AG04449 (cell line): ENCODE measurements at regions not wholly inside any gene's neighbourhood (a gene's known extent, or its start where the extent isn't known, plus 50 kb on each side); places are given as distances from the start of the nearest gene placed in this dataset.
"Not testable (repeated sequence)": the region's sequence is repeated elsewhere in the genome, so short reads cannot be mapped to it uniquely, and the experiment has no call there.

ENCODE experiments used
- CTCF ChIA-PET: fragments of 350-600 bp; formaldehyde crosslinking; extraction: SDS; loops from one replicate; lab custom pipeline; 2021; ENCODE audit warnings: antibody characterized with exemption; lab: Yijun Ruan, JAX
- POLR2A ChIA-PET: fragments of 400-600, 350-600 bp; formaldehyde crosslinking; extraction: SDS; loops from one replicate; lab custom pipeline; 2020; ENCODE audit warnings: antibody characterized with exemption, inconsistent platforms; lab: Yijun Ruan, JAX
- DNase-seq: peaks from one replicate; pipeline ENCODE4 v3.0.0-alpha.2; 2010; ENCODE audit warnings: low read depth, low spot score
- H3K4me3 ChIP-seq: 2 replicates; pipeline ENCODE4 v1.5.1; 2011; ENCODE audit warnings: low read depth, mild to moderate bottlenecking, control low read depth, low read length
- TF ChIP-seq, protein P1 (sequence below): IDR thresholded peaks from one replicate; pipeline ENCODE4 v1.5.1; 2011; ENCODE audit warnings: mild to moderate bottlenecking, moderate library complexity, low read length, control low read depth, inconsistent platforms; ENCODE audit not compliant: insufficient read depth; ENCODE audit errors: missing control alignments

DNA sequence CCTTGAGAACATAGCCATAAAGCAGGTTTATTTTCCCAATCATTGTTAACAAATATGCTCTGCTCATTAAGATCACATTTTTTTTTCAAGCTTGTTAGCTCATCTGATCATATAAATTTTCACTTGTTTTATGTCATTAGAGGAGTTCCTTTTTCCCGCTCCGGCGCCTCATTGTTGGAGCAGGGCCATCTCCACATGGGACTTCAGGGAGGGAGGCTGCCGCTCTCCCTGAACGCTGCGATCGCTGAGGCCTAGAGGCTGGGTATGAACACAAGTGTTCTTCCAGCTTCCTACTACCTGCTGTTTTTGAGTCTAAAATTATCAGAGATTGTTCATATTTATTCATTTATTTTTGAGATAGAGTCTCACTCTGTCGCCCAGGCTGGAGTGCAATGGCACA, 246.9 kb downstream of the MPDZ start:
- TF ChIP-seq, protein P1, sequence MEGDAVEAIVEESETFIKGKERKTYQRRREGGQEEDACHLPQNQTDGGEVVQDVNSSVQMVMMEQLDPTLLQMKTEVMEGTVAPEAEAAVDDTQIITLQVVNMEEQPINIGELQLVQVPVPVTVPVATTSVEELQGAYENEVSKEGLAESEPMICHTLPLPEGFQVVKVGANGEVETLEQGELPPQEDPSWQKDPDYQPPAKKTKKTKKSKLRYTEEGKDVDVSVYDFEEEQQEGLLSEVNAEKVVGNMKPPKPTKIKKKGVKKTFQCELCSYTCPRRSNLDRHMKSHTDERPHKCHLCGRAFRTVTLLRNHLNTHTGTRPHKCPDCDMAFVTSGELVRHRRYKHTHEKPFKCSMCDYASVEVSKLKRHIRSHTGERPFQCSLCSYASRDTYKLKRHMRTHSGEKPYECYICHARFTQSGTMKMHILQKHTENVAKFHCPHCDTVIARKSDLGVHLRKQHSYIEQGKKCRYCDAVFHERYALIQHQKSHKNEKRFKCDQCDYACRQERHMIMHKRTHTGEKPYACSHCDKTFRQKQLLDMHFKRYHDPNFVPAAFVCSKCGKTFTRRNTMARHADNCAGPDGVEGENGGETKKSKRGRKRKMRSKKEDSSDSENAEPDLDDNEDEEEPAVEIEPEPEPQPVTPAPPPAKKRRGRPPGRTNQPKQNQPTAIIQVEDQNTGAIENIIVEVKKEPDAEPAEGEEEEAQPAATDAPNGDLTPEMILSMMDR: no peak
- POLR2A ChIA-PET: no interaction called here
- no peak for DNase-seq
- CTCF ChIA-PET: interaction anchor here (1.2 to 6.4 kb wide), 9 partner anchors 11 to 1629 kb away, joined by 3 to 73 read pairs (median 4); no protein-coding TSS in a partner anchor
- H3K4me3 ChIP-seq: no peak overlapping the region

GRCh38 chr9:13033959-13034693, 245.4 kb downstream of the MPDZ start:
- H3K4me3 ChIP-seq: peak overlapping the region; percentile 39; the same call in 1 of the 2 replicates

DNA sequence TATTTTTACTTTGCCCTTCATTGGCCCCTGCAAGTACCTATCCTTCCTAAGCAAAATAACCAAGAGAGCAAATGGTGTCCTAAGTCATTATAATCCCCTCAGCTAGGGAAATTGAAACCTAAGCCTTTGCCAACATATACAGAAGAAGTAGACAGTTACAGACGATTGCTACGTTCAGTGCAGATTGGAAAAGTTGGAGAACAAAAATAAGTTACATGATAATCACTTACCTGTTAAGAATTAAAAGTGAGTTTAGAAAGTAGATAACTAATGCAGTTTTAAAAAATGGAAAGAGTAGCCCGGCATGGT, 244.8 kb downstream of the MPDZ start:
- CTCF ChIA-PET: interaction anchor here (0.6 to 6.4 kb wide), 22 partner anchors 8 to 1401 kb away, joined by 3 to 73 read pairs (median 4); no protein-coding TSS in a partner anchor
- DNase-seq: no peak
- POLR2A ChIA-PET: no interaction called here

More at GRCh38 chr9:13033959-13034693, 245.4 kb downstream of the MPDZ start:
- DNase-seq: no peak
- TF ChIP-seq, protein P1: peak; percentile 86
- POLR2A ChIA-PET: no interaction called here
- CTCF ChIA-PET: interaction anchor here (0.6 to 6.4 kb wide), 29 partner anchors 8 to 1402 kb away, joined by 3 to 73 read pairs (median 4); no protein-coding TSS in a partner anchor

DNA sequence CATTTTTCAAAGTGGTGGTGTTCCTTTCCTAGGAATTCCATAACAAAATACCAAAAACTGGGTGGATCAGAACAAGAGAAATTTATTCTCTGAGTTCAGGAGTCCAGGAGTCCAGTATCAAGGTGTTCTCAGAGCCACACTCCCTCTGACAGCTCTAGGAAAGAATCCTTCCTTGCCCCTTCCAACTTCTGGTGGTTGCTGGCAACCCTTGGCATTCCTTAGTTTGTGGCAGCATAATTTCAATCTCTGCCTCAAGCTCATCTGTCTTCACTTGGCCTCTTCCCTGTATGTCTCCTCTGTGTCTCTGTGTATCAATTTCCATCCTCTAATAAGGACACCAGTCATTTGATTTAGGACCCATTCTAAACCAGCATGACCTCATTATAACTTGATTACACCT, 243.7 kb downstream of the MPDZ start:
- TF ChIP-seq, protein P1: no peak
- CTCF ChIA-PET: interaction anchor here (1.4 to 6.4 kb wide), 2 partner anchors 15 to 54 kb away, joined by 5 to 73 read pairs; no protein-coding TSS in a partner anchor
- no peak for DNase-seq
- no peak overlapping the region for H3K4me3 ChIP-seq
- POLR2A ChIA-PET: no interaction called here

More for the DNA sequence above, 244.8 kb downstream of the MPDZ start:
- H3K4me3 ChIP-seq: no peak overlapping the region
- TF ChIP-seq, protein P1: no peak

DNA sequence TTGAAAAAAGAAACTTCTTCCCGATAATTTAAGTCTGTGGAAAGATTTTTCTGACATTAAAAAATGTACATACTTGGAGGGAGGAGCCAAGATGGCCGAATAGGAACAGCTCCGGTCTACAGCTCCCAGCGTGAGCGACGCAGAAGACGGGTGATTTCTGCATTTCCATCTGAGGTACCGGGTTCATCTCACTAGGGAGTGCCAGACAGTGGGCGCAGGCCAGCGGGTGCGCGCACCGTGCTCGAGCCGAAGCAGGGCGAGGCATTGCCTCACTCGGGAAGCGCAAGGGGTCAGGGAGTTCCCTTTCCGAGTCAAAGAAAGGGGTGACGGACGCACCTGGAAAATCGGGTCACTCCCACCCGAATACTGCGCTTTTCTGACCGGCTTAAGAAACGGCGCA, 241.7 kb downstream of the MPDZ start:
- H3K4me3 ChIP-seq, DNase-seq, CTCF ChIA-PET, POLR2A ChIA-PET: not testable (repeated sequence)

DNA sequence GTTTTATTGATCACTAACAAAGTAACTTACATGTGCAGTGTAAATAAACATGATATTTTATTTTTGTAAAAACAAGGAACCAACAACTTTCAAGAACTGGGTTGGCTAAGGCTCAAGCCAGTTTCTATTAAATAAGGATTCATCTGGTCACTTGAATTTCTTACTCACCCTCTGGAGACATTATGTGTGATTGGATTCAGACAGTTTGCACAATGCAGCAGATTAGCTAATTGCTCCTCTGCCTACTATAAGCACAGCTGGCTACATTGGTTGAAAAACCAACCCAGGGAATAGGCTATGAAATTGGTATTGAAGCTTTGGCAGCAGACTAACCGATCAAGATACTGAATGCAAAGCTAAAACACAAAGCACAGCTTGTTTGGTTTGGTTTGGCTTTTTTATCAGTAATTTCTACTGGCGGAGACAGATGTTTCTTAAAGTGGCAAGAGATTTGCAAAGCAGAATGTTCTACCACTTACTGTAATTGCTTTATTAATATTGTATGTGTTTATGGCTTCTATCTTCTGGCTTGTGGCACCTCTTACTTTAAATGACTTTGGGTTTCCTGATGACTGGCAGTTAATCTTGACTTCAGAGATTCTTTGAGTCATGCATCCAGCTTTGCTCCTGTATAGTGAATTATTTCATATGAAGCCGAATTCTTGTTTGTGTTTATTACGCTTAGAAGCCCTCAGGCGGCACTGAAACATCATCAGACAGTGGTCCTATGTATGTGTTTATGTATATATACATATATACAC, 231.5 kb downstream of the MPDZ start:
- DNase-seq: no peak
- POLR2A ChIA-PET: interaction anchor here (0.6 kb wide), 1 partner anchor 294 kb away, joined by 3 read pairs; no protein-coding TSS in a partner anchor
- CTCF ChIA-PET: interaction anchor here (0.7 to 2.5 kb wide), 2 partner anchors 14 to 41 kb away, joined by 3 to 15 read pairs; no protein-coding TSS in a partner anchor
- H3K4me3 ChIP-seq: no peak overlapping the region
- TF ChIP-seq, protein P1: no peak
